Mesenchymal stem cell (in vitro differentiated cells and primary cell): ENCODE measurements at regions not wholly inside any gene's neighbourhood (a gene's known extent, or its start where the extent isn't known, plus 50 kb on each side); places are given as distances from the start of the nearest gene placed in this dataset.
A peak's percentile ranks its signal among the peaks of the same experiment; 100 is the strongest.
"Not testable (repeated sequence)": the region's sequence is repeated elsewhere in the genome, so short reads cannot be mapped to it uniquely, and the experiment has no call there.

Experiments used
- DNase-seq: peaks from one replicate; pipeline ENCODE4 v3.0.0-alpha.2; 2013
- H2AFZ ChIP-seq: one replicate; pipeline ENCODE4 v1.6.1; 2013; ENCODE audit warnings: low read depth, mild to moderate bottlenecking, control low read depth, inconsistent platforms, low read length, moderate library complexity
- H2AK5ac ChIP-seq: 2 replicates; pipeline ENCODE4 v1.6.1; 2013; ENCODE audit warnings: low read length, moderate library complexity, mild to moderate bottlenecking, inconsistent platforms; ENCODE audit not compliant: severe bottlenecking
- H2BK120ac ChIP-seq: one replicate; pipeline ENCODE4 v1.6.1; 2013; ENCODE audit warnings: low read depth, mild to moderate bottlenecking, inconsistent platforms, low read length, moderate library complexity
- H2BK12ac ChIP-seq, 2 experiments: one replicate each; pipeline ENCODE4 v1.6.1; 2013; ENCODE audit warnings: inconsistent platforms in 2 of 2, low read length in 2 of 2, mild to moderate bottlenecking in 2 of 2, moderate library complexity in 2 of 2, control low read depth in 1 of 2
- H2BK15ac ChIP-seq: one replicate; pipeline ENCODE4 v1.6.1; 2013; ENCODE audit warnings: mild to moderate bottlenecking, low read depth, inconsistent platforms; ENCODE audit not compliant: poor library complexity, severe bottlenecking
- H2BK5ac ChIP-seq: 2 replicates; pipeline ENCODE4 v1.6.1; 2013; ENCODE audit warnings: low read depth, mild to moderate bottlenecking, low read length, control low read depth, inconsistent platforms; ENCODE audit not compliant: poor library complexity, severe bottlenecking
- H3K14ac ChIP-seq, 2 experiments: one replicate each; pipeline ENCODE4 v1.6.1; 2013; ENCODE audit warnings: inconsistent platforms in 2 of 2, low read length in 2 of 2, control low read depth in 1 of 2, mild to moderate bottlenecking in 1 of 2, moderate library complexity in 1 of 2
- H3K18ac ChIP-seq, 2 experiments: one replicate each; pipeline ENCODE4 v1.6.1; 2013; ENCODE audit warnings: inconsistent platforms in 2 of 2, low read length in 2 of 2, control low read depth in 1 of 2, low read depth in 1 of 2, mild to moderate bottlenecking in 1 of 2
- H3K23ac ChIP-seq, 2 experiments: one replicate each; pipeline ENCODE4 v1.6.1; 2013; ENCODE audit warnings: inconsistent platforms in 2 of 2, low read length in 2 of 2, mild to moderate bottlenecking in 2 of 2, moderate library complexity in 2 of 2, control low read depth in 1 of 2
- H3K27ac ChIP-seq: 2 replicates; pipeline ENCODE4 v1.5.1; 2013; ENCODE audit warnings: mild to moderate bottlenecking, moderate library complexity, low read length, control low read depth, inconsistent platforms; ENCODE audit not compliant: poor library complexity, severe bottlenecking
- H3K27me3 ChIP-seq, 2 experiments: 2 replicates each; pipeline versions ENCODE4 v1.6.1 to v1.7.0; 2013; ENCODE audit warnings: low read length in 2 of 2, mild to moderate bottlenecking in 2 of 2, moderate library complexity in 2 of 2, control low read depth in 1 of 2, inconsistent platforms in 1 of 2; ENCODE audit not compliant: control insufficient read depth in 1 of 2, insufficient read depth in 1 of 2
- H3K36me3 ChIP-seq, 2 experiments: 2 replicates each; pipeline versions ENCODE4 v1.6.1 to v1.7.0; 2013; ENCODE audit warnings: low read length in 2 of 2, control low read depth in 1 of 2, inconsistent platforms in 1 of 2, low read depth in 1 of 2, mild to moderate bottlenecking in 1 of 2; ENCODE audit not compliant: insufficient read depth in 2 of 2, control insufficient read depth in 1 of 2
- H3K4ac ChIP-seq, 2 experiments: one replicate each; pipeline ENCODE4 v1.6.1; 2013; ENCODE audit warnings: inconsistent platforms in 2 of 2, low read length in 2 of 2, mild to moderate bottlenecking in 2 of 2, moderate library complexity in 2 of 2, control low read depth in 1 of 2, low read depth in 1 of 2
- H3K4me1 ChIP-seq: 2 replicates; pipeline ENCODE4 v1.6.1; 2013; ENCODE audit warnings: low read depth, low read length, control low read depth; ENCODE audit not compliant: control insufficient read depth, insufficient read depth
- H3K4me2 ChIP-seq: 2 replicates; pipeline ENCODE4 v1.6.1; 2013; ENCODE audit warnings: low read length, mild to moderate bottlenecking, inconsistent platforms; ENCODE audit not compliant: poor library complexity, severe bottlenecking
- H3K4me3 ChIP-seq, 2 experiments: 2 replicates each; pipeline versions ENCODE4 v1.5.1 to v1.7.0; 2013; ENCODE audit warnings: low read length in 2 of 2, mild to moderate bottlenecking in 2 of 2, control low read depth in 1 of 2, low read depth in 1 of 2; ENCODE audit not compliant: insufficient read depth in 1 of 2
- H3K79me1 ChIP-seq: replicated peaks from 2 replicates; pipeline ENCODE4 v1.6.1; 2013; ENCODE audit warnings: mild to moderate bottlenecking, control low read depth, low read length, inconsistent platforms; ENCODE audit not compliant: poor library complexity, severe bottlenecking
- H3K9ac ChIP-seq: 2 replicates; pipeline ENCODE4 v1.7.0; 2013; ENCODE audit warnings: mild to moderate bottlenecking, low read length, moderate library complexity
- H3K9me3 ChIP-seq: 2 replicates; pipeline ENCODE4 v1.7.0; 2013; ENCODE audit warnings: mild to moderate bottlenecking, low read length; ENCODE audit not compliant: control insufficient read depth
- H4K8ac ChIP-seq: one replicate; pipeline ENCODE4 v1.6.1; 2013; ENCODE audit warnings: inconsistent platforms, mild to moderate bottlenecking, low read length, moderate library complexity
- H4K91ac ChIP-seq: one replicate; pipeline ENCODE4 v1.6.1; 2013; ENCODE audit warnings: mild to moderate bottlenecking, low read length, inconsistent platforms
- WGBS: methylation state at CpG from one replicate; pipeline ENCODE4 v1.1.7; 2013; ENCODE audit warnings: mixed read lengths; 5-methylcytosine and 5-hydroxymethylcytosine counted together

GRCh38 chr1:228611707-228612106 is 123.6 kb upstream of the RHOU start:
- not testable (repeated sequence) for H2BK120ac ChIP-seq, H3K18ac ChIP-seq, H3K27ac ChIP-seq, H4K8ac ChIP-seq, H3K23ac ChIP-seq, H3K36me3 ChIP-seq, H2BK12ac ChIP-seq, H2AFZ ChIP-seq, H3K14ac ChIP-seq, H2AK5ac ChIP-seq, H4K91ac ChIP-seq, H3K79me1 ChIP-seq, H3K9me3 ChIP-seq, H3K4me3 ChIP-seq, H2BK15ac ChIP-seq, H3K4ac ChIP-seq, H3K4me2 ChIP-seq, H3K9ac ChIP-seq, H3K4me1 ChIP-seq, DNase-seq, H3K27me3 ChIP-seq, H2BK5ac ChIP-seq
- no CpG with 5 or more reads among the region's 41 CpGs for WGBS

GRCh38 chr1:228622002-228622716 is 113.1 kb upstream of the RHOU start:
- not testable (repeated sequence) for H3K4ac ChIP-seq, H3K36me3 ChIP-seq, H3K14ac ChIP-seq, DNase-seq, H3K9ac ChIP-seq, H3K4me2 ChIP-seq, H3K27me3 ChIP-seq, H3K4me1 ChIP-seq, H2AK5ac ChIP-seq, H2AFZ ChIP-seq, H3K9me3 ChIP-seq, H2BK12ac ChIP-seq, H3K79me1 ChIP-seq, H3K18ac ChIP-seq, H2BK5ac ChIP-seq, H2BK120ac ChIP-seq, H3K23ac ChIP-seq, H4K91ac ChIP-seq, H2BK15ac ChIP-seq, H4K8ac ChIP-seq, H3K27ac ChIP-seq
- WGBS: 95% methylated on average over 12 of the region's 52 CpGs
- H3K4me3 ChIP-seq: peak overlapping the region in 1 of 2 experiments; percentile 44

- H2BK12ac ChIP-seq: not testable (repeated sequence)
Measured at GRCh38 chr1:228626481-228626880, 108.8 kb upstream of the RHOU start.

GRCh38 chr1:228632858-228633257 is 102.4 kb upstream of the RHOU start:
- DNase-seq, H4K8ac ChIP-seq, H3K9me3 ChIP-seq, H3K4ac ChIP-seq, H3K14ac ChIP-seq, H2BK5ac ChIP-seq, H2BK120ac ChIP-seq, H3K36me3 ChIP-seq, H3K4me1 ChIP-seq, H4K91ac ChIP-seq, H3K27ac ChIP-seq, H3K79me1 ChIP-seq, H2BK12ac ChIP-seq, H3K23ac ChIP-seq, H3K18ac ChIP-seq, H2AK5ac ChIP-seq, H2BK15ac ChIP-seq, H2AFZ ChIP-seq, H3K27me3 ChIP-seq, H3K9ac ChIP-seq: not testable (repeated sequence)
- WGBS: no CpG with 5 or more reads among the region's 42 CpGs
- Histone ChIP-seq H3K4me3 (peak overlapping the region in 1 of 2 experiments; percentile 40), H3K4me2 (peak overlapping the region; percentile 37)

More at GRCh38 chr1:228626481-228626880, 108.8 kb upstream of the RHOU start:
- not testable (repeated sequence) for H3K4me1 ChIP-seq, DNase-seq, H2BK120ac ChIP-seq, H3K4me3 ChIP-seq, H3K23ac ChIP-seq, H3K9ac ChIP-seq, H4K91ac ChIP-seq, H2BK15ac ChIP-seq, H3K27me3 ChIP-seq, H3K4ac ChIP-seq, H4K8ac ChIP-seq, H3K9me3 ChIP-seq, H2AFZ ChIP-seq, H3K27ac ChIP-seq, H2BK5ac ChIP-seq, H3K18ac ChIP-seq, H2AK5ac ChIP-seq, H3K14ac ChIP-seq, H3K4me2 ChIP-seq, H3K79me1 ChIP-seq, H3K36me3 ChIP-seq
- no CpG with 5 or more reads among the region's 30 CpGs for WGBS
